ENCODE measurements at regions not wholly inside any gene's neighbourhood (a gene's known extent, or its start where the extent isn't known, plus 50 kb on each side); places are given as distances from the start of the nearest gene placed in this dataset.

DNA sequence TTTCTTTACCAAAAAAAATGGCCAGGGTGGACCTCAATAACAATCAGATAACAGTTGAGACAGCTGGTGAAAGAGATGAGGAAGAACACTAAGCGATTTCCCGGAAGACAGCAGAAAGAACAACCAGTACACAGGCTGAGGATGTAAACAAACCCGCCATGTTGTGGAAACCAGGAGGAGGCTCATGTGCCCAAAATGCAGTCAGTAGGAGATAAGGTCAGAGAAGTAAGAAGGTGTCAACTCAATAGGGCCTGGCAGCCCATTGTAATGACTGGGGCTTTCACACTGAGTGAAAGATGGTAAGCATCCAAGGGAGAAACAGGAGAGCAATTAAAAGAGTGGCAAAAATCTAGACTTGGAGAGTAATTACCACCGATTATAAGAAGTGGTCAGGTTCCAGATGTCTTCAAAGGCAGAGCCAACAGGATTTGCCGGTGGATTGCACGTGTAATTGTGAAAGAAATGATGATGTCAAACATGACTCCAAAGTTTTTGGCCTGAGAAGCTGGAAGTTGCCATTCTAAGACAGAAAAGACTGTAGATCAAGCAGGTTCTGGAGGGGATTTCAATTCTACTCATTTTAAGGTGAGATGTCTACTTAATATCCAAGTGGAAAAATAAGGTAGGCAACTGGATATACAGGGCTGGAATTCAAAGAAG, 77.7 kb upstream of the CYP1B1 start:
- TF ChIP-seq, protein P1, sequence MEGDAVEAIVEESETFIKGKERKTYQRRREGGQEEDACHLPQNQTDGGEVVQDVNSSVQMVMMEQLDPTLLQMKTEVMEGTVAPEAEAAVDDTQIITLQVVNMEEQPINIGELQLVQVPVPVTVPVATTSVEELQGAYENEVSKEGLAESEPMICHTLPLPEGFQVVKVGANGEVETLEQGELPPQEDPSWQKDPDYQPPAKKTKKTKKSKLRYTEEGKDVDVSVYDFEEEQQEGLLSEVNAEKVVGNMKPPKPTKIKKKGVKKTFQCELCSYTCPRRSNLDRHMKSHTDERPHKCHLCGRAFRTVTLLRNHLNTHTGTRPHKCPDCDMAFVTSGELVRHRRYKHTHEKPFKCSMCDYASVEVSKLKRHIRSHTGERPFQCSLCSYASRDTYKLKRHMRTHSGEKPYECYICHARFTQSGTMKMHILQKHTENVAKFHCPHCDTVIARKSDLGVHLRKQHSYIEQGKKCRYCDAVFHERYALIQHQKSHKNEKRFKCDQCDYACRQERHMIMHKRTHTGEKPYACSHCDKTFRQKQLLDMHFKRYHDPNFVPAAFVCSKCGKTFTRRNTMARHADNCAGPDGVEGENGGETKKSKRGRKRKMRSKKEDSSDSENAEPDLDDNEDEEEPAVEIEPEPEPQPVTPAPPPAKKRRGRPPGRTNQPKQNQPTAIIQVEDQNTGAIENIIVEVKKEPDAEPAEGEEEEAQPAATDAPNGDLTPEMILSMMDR (conservative IDR thresholded peaks at IDR 0.05 in 1 of 2, IDR thresholded peaks at IDR 0.05 in 1 of 2; ENCODE audit: low read depth in 1 of 2, low read length in 2 of 2), result no peak
- TF ChIP-seq EZH2 (IDR thresholded peaks at IDR 0.05; ENCODE audit: low read length, missing control alignments), result no peak
